ENCODE measurements at regions not wholly inside any gene's neighbourhood (a gene's known extent, or its start where the extent isn't known, plus 50 kb on each side); places are given as distances from the start of the nearest gene placed in this dataset.

- ATAC-seq (ENCODE audit: low read depth), result no peak
- no peaks in the 10 kb centered on the region for H3K4me1 ChIP-seq (ENCODE audit: insufficient read depth, poor library complexity, severe bottlenecking)
- no peaks in the 10 kb centered on the region for H3K9me3 ChIP-seq (ENCODE audit: severe bottlenecking)
- no peak overlapping the region for H3K27ac ChIP-seq (ENCODE audit: poor library complexity, severe bottlenecking)
- TF ChIP-seq, protein P1, sequence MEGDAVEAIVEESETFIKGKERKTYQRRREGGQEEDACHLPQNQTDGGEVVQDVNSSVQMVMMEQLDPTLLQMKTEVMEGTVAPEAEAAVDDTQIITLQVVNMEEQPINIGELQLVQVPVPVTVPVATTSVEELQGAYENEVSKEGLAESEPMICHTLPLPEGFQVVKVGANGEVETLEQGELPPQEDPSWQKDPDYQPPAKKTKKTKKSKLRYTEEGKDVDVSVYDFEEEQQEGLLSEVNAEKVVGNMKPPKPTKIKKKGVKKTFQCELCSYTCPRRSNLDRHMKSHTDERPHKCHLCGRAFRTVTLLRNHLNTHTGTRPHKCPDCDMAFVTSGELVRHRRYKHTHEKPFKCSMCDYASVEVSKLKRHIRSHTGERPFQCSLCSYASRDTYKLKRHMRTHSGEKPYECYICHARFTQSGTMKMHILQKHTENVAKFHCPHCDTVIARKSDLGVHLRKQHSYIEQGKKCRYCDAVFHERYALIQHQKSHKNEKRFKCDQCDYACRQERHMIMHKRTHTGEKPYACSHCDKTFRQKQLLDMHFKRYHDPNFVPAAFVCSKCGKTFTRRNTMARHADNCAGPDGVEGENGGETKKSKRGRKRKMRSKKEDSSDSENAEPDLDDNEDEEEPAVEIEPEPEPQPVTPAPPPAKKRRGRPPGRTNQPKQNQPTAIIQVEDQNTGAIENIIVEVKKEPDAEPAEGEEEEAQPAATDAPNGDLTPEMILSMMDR (IDR thresholded peaks at IDR 0.05; ENCODE audit: poor library complexity, severe bottlenecking), result no peak
- no peaks in the 10 kb centered on the region for H3K36me3 ChIP-seq (ENCODE audit: low read depth)
- DNase-seq (ENCODE audit: low spot score), result no peak
- no peak overlapping the region for H3K4me3 ChIP-seq (ENCODE audit: severe bottlenecking)
- H3K27me3 ChIP-seq (ENCODE audit: insufficient read depth, poor library complexity, severe bottlenecking), result no peaks in the 10 kb centered on the region
Observed at GRCh38 chr19:33903489-33903850, 106.8 kb downstream of the KCTD15 start.

- no peaks in the 10 kb centered on the region for H3K36me3 ChIP-seq (ENCODE audit: low read depth)
- no peaks in the 10 kb centered on the region for H3K9me3 ChIP-seq (ENCODE audit: severe bottlenecking)
- H3K27ac ChIP-seq (ENCODE audit: poor library complexity, severe bottlenecking), result no peak overlapping the region
- TF ChIP-seq, protein P1 (IDR thresholded peaks at IDR 0.05; ENCODE audit: poor library complexity, severe bottlenecking), result no peak
- no peaks in the 10 kb centered on the region for H3K4me1 ChIP-seq (ENCODE audit: insufficient read depth, poor library complexity, severe bottlenecking)
- ATAC-seq (ENCODE audit: low read depth) (0 out of 3 replicates have a peak, but pooled peaks have one; percentile 33), DNase-seq (ENCODE audit: low spot score) (no peak)
- no peaks in the 10 kb centered on the region for H3K27me3 ChIP-seq (ENCODE audit: insufficient read depth, poor library complexity, severe bottlenecking)
- H3K4me3 ChIP-seq (ENCODE audit: severe bottlenecking), result no peak overlapping the region
Observed at GRCh38 chr19:33904681-33905080, 108.0 kb downstream of the KCTD15 start.

- Histone ChIP-seq H3K36me3 (ENCODE audit: low read depth) (no peaks in the 10 kb centered on the region), H3K27ac (ENCODE audit: poor library complexity, severe bottlenecking) (no peak overlapping the region), H3K4me1 (ENCODE audit: insufficient read depth, poor library complexity, severe bottlenecking) (no peaks in the 10 kb centered on the region), H3K9me3 (ENCODE audit: severe bottlenecking) (no peaks in the 10 kb centered on the region), H3K4me3 (ENCODE audit: severe bottlenecking) (peak overlapping the region; percentile 24), H3K27me3 (ENCODE audit: insufficient read depth, poor library complexity, severe bottlenecking) (no peaks in the 10 kb centered on the region)
- TF ChIP-seq, protein P1 (IDR thresholded peaks at IDR 0.05; ENCODE audit: poor library complexity, severe bottlenecking), result no peak
- no peak for ATAC-seq (ENCODE audit: low read depth)
- no peak for DNase-seq (ENCODE audit: low spot score)
Observed at GRCh38 chr19:33905473-33905936, 108.8 kb downstream of the KCTD15 start.

DNA sequence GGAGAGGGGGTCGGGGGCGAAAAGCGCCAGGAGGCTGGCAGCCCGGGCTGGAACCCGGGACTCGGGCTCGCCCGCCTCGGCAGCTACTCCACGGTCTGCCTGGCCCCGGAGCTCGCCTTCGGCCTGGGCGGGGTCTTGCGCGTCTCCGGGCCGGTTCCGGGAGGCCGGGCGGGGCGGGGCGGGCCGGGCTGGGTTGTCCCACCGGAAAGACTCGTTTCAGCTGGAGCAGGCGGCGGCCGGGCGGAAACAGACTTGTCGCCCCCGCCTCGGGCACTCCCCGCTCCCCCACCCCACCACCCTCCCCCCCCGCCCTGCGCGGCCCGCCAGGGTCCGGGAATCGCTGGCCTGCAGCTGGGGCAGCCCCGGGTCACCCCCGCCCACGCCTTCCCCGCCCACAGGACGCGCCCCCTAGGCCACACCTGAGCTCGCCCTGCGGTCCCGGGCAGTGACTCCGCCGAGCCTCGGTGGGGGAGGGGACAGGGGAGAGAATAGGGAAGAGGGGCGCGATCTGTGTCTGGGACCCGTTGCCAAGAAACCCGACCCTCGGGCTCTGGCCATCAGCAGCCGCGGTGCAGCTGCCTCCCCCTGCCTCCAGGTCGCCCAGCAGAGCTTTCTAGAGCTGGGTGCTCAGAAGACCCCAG, 109.4 kb downstream of the KCTD15 start:
- no peaks in the 10 kb centered on the region for H3K27me3 ChIP-seq (ENCODE audit: insufficient read depth, poor library complexity, severe bottlenecking)
- DNase-seq (ENCODE audit: low spot score) (no peak), ATAC-seq (ENCODE audit: low read depth) (peak; percentile 71)
- no peak overlapping the region for H3K27ac ChIP-seq (ENCODE audit: poor library complexity, severe bottlenecking)
- no peaks in the 10 kb centered on the region for H3K4me1 ChIP-seq (ENCODE audit: insufficient read depth, poor library complexity, severe bottlenecking)
- no peaks in the 10 kb centered on the region for H3K9me3 ChIP-seq (ENCODE audit: severe bottlenecking)
- H3K36me3 ChIP-seq (ENCODE audit: low read depth), result no peaks in the 10 kb centered on the region
- TF ChIP-seq, protein P1 (IDR thresholded peaks at IDR 0.05; ENCODE audit: poor library complexity, severe bottlenecking), result no peak
- peak overlapping the region; percentile 24 for H3K4me3 ChIP-seq (ENCODE audit: severe bottlenecking)

DNA sequence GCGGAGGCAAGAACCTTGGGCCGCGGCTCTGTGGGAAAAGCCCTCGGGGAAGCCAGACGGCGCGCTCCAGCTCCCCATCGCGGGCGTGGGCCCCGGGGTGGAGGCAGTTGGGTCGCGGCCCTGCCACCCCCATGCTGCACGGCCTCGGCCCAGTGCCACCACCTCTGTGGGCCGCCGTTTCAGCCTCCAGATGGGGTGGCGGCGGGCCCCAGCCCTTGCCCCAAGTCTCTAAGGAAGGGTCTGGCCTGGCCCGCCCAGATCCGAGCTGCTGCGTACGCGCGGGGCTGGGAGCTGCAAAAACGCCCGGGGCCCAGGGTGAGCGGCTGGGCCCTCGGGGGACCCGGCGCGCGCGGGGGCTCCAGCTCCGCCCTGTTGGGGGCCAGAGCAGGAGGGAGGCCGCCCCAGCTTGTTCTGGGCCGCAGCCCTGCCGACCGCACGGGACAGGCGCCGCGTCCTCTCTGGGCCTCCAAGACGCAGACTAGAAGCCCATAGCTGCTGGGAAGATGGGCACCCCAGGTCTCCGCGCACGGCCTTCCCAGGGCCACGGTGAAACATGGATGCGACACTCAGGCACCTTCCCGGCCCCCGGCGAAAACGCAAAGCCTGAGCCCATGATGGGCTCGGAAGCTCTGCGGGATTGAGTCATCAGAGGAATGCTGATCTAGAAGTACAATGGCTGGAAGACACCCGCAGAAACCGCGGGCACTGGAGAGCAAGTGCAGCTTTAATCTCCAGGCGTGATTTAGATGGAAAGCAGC, 110.1 kb downstream of the KCTD15 start:
- H3K4me3 ChIP-seq (ENCODE audit: severe bottlenecking), result peak overlapping the region; percentile 7

More for the DNA sequence above, 110.1 kb downstream of the KCTD15 start:
- H3K36me3 ChIP-seq (ENCODE audit: low read depth), result no peaks in the 10 kb centered on the region
- H3K27ac ChIP-seq (ENCODE audit: poor library complexity, severe bottlenecking), result no peak overlapping the region
- no peaks in the 10 kb centered on the region for H3K9me3 ChIP-seq (ENCODE audit: severe bottlenecking)
- DNase-seq (ENCODE audit: low spot score), result no peak
- TF ChIP-seq, protein P1 (IDR thresholded peaks at IDR 0.05; ENCODE audit: poor library complexity, severe bottlenecking), result no peak
- H3K27me3 ChIP-seq (ENCODE audit: insufficient read depth, poor library complexity, severe bottlenecking), result no peaks in the 10 kb centered on the region
- ATAC-seq (ENCODE audit: low read depth), result no peak
- no peaks in the 10 kb centered on the region for H3K4me1 ChIP-seq (ENCODE audit: insufficient read depth, poor library complexity, severe bottlenecking)
